Caki2 (cell line): ENCODE measurements at regions not wholly inside any gene's neighbourhood (a gene's known extent, or its start where the extent isn't known, plus 50 kb on each side); places are given as distances from the start of the nearest gene placed in this dataset.

ENCODE experiments used
- DNase-seq: peaks from one replicate; pipeline ENCODE4 v3.0.0-alpha.2; 2015; ENCODE audit warnings: low read depth
- in situ Hi-C: cut with HindIII; loops from 2 replicates; pipeline ENCODE4 v1.10.0; 2016; ENCODE audit warnings: low sequenced_read_pairs, low pct_unique_long_range_greater_than_20kb, mixed read lengths

- in situ Hi-C loops = no loop called here
- no peak for DNase-seq
Measured at GRCh38 chr20:52624281-52624680, 347.9 kb upstream of the TSHZ2 start.

GRCh38 chr20:52622081-52622480, 350.1 kb upstream of the TSHZ2 start:
- no peak for DNase-seq
- in situ Hi-C loops = no loop called here

GRCh38 chr20:52621401-52621800, 350.8 kb upstream of the TSHZ2 start:
- in situ Hi-C loops = no loop called here
- no peak for DNase-seq

GRCh38 chr20:52619671-52620070, 352.5 kb upstream of the TSHZ2 start:
- no peak for DNase-seq
- in situ Hi-C loops = no loop called here

GRCh38 chr20:52619101-52619500, 353.1 kb upstream of the TSHZ2 start:
- in situ Hi-C loops = no loop called here
- no peak for DNase-seq

GRCh38 chr20:52616629-52617028, 355.5 kb upstream of the TSHZ2 start:
- in situ Hi-C loops = no loop called here
- DNase-seq = no peak

- in situ Hi-C loops = no loop called here
- no peak for DNase-seq
Measured at GRCh38 chr20:52614051-52614863, 357.9 kb upstream of the TSHZ2 start.

GRCh38 chr20:52612046-52612632, 360.0 kb upstream of the TSHZ2 start:
- DNase-seq = no peak
- in situ Hi-C loops = no loop called here

GRCh38 chr20:52610749-52611148, 361.4 kb upstream of the TSHZ2 start:
- no peak for DNase-seq
- in situ Hi-C loops = no loop called here

- no peak for DNase-seq
- in situ Hi-C loops = no loop called here
Measured at GRCh38 chr20:52601295-52601971, 370.7 kb upstream of the TSHZ2 start.

GRCh38 chr20:52596256-52596655, 375.9 kb upstream of the TSHZ2 start:
- no peak for DNase-seq
- in situ Hi-C loops = no loop called here

- in situ Hi-C loops = no loop called here
- no peak for DNase-seq
Measured at GRCh38 chr20:52595518-52595917, 376.6 kb upstream of the TSHZ2 start.

- DNase-seq = peak; percentile 14
- in situ Hi-C loops = no loop called here
Measured at GRCh38 chr20:52593654-52594053, 378.5 kb upstream of the TSHZ2 start.

GRCh38 chr20:52592567-52592966, 379.6 kb upstream of the TSHZ2 start:
- DNase-seq = no peak
- in situ Hi-C loops = no loop called here

- DNase-seq = no peak
- in situ Hi-C loops = no loop called here
Measured at GRCh38 chr20:52590100-52590499, 382.1 kb upstream of the TSHZ2 start.

- in situ Hi-C loops = no loop called here
- DNase-seq = no peak
Measured at GRCh38 chr20:52589251-52589812, 382.8 kb upstream of the TSHZ2 start.

- in situ Hi-C loops = no loop called here
Measured at GRCh38 chr20:52586660-52587059, 385.5 kb upstream of the TSHZ2 start.

GRCh38 chr20:52585333-52585732, 386.8 kb upstream of the TSHZ2 start:
- in situ Hi-C loops = no loop called here
- no peak for DNase-seq

More at GRCh38 chr20:52586660-52587059, 385.5 kb upstream of the TSHZ2 start:
- no peak for DNase-seq

- in situ Hi-C loops = no loop called here
- DNase-seq = no peak
Measured at GRCh38 chr20:52578559-52578958, 387.0 kb upstream of the ZFP64 start.
